HUDEP-2 (cell line): ENCODE measurements at regions not wholly inside any gene's neighbourhood (a gene's known extent, or its start where the extent isn't known, plus 50 kb on each side); places are given as distances from the start of the nearest gene placed in this dataset.

Experiments
- DNase-seq, 76 experiments: peaks; one replicate each; lab custom pipeline; 2025; ENCODE audit not compliant: unreplicated experiment in 76 of 76; lab: John Stamatoyannopoulos, UW

DNA sequence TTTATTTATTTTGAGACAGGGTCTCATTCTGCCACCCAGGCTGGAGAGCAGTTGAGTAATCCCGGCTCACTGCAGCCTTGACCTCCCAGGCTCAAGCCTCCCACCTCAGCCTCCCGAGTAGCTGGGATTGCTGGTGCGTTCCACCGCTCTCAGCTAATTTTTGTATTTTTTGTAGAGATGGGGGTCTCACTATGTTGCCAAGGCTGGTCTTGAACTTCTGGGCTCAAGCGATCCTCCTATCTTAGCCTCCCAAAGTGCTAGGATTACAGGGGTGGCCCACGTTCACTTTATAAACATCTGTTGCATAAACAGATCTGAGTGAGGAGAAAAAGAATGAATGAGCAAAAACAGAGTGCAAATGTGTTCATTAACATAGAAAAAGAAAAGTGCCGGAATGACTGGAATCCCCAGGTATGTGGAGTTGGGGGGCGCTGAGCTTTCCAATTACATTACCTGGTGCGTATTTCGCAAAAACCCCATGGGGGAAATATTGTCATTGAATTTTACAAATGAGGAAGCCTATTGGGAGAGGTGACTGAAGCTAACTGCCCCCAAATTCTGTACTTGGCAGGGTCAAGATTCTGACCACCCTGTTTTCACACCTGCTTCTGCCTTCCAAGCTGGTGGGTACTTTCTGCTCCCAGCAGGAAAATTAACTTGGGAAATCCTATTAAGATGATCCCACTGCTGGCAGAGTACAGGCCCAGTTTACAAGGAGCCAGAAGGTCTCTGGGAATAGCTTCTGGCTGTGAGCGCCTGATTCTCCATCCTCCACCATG is 207.7 kb upstream of the JARID2 start:
- DNase-seq, result no peak

DNA sequence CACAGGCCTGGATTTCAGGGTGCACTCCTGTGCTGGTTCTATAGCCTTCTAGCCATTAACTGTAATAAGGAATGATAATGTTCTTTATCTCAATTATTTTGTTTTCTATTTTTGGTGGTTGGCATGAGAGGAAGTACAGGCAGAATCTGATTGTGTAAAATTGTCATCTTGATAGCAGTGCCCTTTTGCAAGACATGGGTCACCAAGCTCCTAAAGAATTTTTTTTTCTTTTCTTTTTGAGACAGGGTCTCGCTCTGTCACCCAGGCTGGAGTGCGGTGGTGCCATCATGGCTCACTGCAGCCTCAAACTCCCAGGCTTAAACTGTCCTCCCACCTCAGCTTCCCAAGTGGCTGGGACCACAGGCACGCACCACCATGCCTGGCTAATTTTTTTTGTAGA is 206.7 kb upstream of the JARID2 start:
- DNase-seq, result no peak

DNA sequence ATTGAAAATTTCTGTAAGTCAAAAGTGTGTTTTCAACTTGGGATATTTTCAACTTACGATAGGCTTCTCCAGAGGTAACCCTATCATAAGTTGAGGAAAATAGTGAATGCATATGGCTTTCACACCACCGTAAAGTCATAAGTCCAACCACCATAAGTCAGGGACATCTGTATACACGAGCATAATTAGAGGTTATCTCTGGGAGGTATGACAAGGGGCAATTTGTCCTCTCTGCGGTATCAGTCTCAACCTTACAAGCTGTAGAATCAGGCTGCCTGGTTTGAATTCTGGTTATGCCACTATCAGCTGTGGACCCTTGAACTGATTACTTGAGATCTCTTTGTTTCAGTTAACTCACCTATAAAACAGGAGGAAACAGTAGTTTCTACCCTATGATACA is 202.9 kb upstream of the JARID2 start:
- DNase-seq, result no peak

DNA sequence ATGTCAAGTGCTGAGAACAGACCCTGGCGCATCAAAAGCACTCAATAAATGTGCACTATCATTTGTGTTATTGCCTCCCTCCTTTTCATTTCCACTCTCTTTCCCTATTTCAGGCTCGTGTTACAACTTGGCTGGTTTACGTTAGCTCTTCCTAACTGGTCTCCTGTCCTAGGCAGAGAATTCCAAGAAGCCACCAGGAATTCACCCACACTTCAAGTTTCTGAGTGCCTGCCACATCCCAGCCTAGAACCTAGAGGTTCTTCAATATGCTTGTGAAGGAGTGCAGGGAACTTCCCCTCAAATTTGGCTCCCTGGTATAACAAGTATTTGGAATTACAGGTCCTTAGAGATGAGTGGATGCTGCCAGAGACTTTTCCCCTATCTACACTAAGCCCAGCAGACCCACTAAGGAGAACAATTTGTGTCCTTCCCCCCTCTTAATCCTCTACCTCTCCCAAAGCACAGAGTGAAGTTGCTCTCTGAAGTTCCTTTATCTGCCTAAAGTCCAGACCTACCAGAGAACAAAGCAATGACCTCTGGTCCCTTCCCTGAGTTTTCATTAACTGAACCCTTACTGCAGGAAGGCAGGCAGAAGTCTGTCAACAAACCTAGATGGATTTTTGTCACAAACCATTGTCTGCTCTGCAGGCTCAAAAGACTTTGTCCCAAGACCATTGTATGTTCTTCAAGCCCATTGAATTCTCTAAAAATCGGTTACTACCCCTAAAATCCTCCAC is 201.6 kb upstream of the JARID2 start:
- DNase-seq, result no peak

DNA sequence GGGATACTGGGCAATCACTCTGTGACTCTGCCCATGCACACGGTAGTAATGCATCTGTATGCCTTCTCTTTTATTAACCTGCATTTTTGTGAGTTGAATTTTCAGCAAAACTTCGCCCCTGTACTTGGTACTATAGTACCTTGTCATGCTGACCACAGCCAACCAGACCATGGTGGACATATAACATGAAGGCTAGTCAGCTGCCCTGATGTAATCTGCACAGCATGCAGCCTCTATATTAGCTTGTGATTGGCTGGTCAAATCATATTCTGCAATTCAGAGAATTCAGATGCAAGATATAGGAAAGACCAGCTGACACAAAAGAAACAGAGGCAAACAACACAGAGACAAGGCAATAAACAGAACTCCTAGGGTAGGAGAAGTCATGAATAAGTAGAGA is 200.9 kb upstream of the JARID2 start:
- no peak for DNase-seq

DNA sequence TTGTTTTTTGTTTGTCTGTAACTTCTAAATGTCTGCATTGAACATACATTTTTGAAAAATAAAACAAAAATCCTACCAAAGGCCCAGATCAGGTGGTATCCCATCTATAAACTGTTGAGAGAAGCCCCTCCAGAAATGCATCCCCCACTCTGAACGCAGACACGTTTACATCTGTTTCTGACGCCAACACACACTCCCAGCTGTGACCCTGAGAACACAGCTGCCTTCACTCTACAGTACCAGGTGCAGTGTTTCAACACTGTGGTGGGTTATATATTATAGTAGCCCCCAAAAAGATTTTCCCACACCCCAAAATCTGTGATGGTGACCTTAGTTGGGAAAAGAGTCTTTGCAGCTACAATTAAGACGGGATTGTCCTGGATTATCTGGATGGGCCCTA is 199.1 kb upstream of the JARID2 start:
- DNase-seq, result no peak

DNA sequence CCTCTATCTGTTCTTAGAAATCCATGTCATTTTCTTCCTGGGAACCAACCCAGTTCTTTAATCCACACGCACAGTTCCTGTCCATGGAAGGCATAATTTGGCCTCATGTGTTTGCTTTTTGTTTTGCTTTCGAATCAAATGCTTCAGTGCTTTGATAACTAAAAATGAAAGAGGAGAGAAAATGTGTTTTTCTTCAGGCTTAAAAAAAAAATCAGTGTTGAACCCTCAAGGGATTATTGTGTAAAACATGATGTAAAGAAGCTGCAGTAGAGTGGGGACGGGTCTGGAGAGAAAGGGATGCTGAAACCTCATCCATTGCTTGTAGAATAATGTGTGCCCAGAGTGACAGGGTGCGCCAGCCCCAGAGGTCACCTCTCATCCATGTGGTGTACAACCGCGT is 197.5 kb upstream of the JARID2 start:
- no peak for DNase-seq

DNA sequence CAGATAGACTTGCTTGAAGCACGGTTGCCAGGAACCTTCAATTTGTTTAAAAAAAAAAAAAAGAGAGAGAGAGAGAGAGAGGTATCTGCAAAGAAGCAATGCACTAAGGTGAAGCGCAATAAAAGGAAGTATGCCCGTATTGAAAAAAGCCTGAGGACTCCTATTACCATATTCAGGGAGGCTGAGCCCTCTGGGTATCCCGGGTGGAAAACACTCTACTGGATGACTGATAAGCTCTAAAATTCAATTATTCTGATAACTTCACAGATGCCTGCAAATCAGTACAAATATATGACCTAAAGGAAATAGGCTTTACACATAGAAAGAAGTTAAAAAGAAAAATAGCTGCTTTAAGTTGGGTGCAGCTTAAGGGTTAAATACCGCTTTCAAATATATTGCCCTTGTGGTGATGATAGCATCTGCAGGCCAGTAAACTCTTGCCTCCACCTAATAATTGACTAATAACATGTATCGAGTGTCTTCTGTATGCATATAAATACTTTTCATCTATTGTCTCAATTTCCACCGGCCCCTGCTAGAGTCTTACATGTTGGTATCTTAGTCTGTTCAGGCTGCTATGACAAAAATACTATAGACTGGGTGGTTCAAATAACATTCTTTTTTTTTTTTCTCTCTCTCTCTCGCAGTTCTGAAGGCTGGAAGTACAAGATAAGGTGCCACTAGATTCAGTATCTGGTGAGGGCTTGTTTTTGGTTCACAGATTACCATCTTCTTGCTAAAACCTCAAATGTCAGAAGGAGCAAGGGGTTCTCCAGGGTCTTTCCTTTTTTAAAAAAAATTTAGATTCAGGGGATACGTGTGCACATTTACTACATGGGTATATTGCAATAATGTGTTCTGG is 187.4 kb upstream of the JARID2 start:
- peak in 22 of 76 experiments; percentile 14 to 74 (median 42) for DNase-seq

DNA sequence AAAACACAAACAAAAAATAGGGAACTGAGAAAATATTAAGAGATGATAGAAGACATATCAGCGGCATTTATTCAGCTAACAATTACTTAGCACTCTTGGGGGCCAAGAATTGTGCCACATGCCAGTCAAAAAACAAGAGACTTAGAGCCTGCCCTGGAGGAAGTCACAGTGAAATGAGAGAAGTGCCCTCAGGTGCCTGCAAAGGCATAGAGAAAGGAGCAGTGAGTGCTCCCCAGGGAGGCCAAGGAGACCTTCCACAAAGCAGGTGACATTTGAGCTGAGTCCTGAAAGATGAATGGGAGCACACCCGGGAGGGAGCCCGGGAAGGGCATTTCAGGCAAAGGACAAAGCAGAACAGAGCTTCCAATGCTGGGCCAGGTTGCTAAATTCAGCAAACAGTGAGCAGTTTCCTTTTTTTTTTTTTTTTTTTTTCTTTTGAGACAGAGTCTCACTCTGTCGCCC is 184.7 kb upstream of the JARID2 start:
- DNase-seq, result no peak

DNA sequence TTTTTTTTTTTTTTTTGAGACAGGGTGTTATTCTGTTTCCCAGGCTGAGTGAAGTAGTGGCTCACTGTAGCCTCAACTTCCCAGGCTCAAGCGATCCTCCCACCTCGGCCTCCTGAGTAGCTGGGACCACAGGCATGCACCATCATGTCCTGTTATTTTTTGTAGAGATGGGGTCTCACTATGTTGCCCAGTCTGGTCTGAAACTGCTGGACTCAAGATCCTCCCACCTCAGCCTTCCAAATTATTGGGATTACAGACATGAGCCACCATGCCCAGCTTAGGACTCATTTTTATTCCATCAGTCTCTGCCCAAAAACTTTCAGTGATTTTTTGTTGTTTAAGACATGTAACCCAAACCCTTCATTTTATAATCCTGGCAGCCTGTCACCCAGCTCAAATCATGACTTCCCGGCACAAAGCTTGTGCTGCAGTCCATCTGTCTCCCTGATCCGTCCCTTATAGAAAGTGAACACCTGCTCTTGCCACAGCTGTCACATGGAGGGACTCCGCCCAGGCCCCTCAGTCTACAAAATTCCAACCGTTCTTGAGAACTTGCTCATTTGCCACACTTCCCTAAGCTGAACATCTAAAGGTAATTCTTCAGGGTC is 183.9 kb upstream of the JARID2 start:
- no peak for DNase-seq

DNA sequence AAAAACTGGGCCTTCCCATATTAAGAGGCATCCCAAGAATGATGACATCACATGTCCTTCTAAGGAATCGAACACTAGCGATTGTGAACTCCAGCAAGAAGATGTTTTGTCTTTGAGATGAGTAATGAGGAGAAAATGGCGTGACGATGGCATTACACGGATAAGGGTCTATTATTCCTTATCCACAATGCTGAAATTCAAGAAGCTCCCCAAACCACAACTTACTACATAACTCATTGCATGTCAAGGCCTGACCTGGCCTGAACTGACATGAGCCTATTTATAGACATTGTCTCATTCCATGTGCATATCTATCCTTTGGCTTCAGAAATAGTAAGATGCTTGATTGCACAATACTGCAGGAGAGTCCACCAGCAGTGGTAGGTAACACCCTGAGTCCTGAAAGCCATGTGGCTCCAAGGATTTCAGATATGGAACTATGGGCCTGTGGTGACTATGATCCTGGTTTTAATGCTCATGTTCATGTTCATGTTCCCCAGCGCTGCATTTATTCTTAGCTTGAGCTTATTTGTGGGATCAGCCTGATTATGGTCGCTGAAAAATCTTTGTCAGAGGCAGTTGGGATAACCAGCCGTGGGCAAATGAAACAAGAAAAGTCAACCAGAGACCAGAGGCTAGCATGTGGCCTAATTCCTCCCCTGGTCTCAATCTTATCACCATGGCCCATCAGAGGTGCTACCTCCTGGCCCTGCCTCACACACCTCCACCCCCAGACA is 183.2 kb upstream of the JARID2 start:
- peak in 2 of 76 experiments; percentile 26 to 42 for DNase-seq

DNA sequence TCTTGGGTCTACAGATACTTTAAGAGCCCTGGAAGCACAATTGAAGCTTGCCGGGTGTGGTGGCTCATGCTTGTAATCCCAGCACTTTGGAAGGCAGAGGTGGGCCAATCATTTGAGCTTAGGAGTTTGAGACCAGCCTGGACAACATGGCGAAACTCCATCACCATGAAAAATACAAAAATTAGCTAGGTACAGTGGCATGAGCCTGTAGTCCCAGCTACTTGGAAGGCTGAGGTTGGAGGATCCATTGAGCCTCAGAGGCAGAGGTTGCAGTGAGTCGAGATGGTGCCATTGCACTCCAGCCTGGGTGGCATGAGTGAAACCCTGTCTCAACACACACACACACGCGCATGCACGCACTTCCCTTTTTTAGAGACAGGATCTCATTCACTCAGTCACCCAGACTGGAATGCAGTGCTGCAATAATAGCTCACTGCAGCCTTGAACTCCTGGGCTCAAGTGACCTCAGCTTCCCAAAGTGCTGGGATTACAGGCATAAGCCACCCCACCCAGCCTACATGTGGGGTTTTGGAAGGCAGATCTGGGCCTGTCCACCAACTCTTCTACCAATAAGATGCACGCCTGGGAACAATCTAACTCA is 182.5 kb upstream of the JARID2 start:
- peak in 10 of 76 experiments; percentile 13 to 39 (median 27) for DNase-seq

DNA sequence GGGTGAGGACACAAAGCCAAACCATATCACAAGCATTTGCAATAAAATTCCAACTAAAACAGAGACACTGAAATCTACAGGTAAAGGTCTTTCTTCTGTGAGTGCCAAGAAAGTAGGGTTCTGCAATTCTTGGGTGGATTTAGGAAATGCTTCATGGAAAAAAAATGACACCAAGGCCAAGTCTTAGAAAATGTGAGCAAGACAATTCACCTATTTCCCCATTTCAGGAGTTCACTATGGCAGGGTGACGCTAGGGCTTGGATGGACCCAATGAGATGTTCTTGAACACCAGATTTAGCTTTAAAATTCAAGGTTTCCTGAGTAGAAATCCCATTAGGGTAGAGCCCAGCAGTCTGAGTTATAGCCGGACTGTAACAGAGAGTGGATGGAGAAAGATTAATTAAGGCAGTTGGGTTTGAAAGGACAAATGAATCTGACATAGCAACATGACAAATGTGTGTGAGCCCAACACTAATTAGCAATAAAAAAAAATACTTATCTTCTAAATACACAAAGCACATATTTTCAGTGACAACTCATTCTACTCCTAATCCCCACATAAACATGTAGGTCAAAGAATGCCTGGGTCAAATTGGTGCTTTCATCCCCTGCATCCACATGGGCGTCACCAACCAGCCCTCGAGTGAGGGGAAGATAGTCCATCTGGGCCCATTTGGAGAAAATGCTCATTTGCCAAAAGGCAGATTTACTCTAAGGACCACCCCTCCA is 180.4 kb upstream of the JARID2 start:
- no peak for DNase-seq

DNA sequence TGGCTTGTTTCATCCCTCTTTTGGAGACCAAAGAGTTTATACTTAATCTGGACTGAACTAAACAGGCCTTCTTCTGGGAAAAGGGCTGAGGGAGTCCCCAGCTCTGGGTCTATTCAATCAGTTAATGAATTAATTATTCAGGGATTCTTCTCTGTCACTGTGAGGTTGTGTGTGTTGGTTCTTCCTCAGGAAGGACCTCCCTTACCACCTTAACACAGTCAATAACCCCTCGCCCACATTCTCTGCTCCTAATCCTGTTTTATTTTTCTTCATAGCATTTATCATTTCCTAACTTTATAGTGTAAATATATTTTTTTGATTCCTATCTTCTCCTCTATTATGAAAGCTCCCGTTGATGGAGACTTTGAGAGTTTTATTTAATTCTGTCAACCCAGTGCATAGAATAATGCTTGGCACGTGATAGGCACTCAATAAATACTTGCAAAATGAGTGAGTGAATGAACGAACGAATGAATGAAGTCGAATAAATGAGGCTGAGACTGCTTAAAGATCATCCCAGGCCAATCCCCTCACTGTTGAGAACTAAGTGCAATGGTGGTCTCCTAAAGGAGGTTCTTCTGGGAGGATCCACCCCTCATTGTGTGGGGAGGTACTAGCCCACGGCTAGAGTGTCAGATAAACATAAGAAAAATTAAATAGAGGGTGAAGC is 179.6 kb upstream of the JARID2 start:
- DNase-seq, result no peak

DNA sequence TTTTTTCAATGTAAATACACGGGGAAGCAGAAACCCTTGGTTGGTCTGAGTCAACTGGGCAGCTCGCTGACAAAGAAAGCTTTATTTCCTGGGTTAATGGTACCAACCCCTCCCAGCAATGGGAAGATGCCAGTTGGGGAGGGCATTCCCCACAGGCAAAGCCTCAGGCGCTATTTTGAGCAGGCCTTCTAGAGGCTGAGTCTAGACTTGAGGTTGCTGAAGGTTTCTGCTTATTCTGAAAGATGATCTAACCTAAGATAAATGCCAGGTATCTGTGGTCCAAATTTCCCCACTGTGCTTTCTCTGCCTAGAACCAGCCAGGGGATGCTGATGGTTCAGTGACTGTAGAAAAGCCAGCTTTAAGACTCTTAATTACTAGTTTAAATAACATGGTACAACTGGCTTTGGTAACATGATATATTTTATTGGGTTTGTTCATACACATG is 172.5 kb upstream of the JARID2 start:
- DNase-seq, result no peak

DNA sequence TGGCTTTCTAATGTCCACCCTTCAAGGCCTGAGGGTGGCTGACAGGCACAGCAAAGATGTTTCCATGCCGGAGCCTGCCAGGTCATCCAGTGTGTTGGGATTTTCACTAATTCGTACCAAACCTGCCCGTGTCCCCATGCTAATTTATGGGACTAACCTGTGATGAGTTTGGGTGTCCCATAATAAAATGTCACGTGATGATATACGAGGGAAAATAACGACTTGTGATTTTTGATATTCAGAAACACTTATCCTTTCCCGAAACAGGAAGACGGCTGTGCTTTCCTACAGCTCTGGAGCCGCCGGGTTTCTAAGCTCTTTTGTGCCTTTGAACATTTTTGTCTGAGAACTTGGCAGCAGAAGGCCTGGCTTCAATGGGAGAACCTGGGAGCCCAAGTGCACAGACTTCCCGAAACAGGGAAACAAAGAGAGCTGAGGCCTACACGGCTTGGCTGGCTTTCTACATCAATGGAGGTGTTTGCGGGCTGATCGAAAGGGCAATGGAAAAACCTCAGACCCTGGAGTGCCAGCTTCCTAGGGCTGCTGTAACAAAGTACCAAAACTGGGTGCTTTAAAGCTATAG is 171.9 kb upstream of the JARID2 start:
- DNase-seq, result no peak

DNA sequence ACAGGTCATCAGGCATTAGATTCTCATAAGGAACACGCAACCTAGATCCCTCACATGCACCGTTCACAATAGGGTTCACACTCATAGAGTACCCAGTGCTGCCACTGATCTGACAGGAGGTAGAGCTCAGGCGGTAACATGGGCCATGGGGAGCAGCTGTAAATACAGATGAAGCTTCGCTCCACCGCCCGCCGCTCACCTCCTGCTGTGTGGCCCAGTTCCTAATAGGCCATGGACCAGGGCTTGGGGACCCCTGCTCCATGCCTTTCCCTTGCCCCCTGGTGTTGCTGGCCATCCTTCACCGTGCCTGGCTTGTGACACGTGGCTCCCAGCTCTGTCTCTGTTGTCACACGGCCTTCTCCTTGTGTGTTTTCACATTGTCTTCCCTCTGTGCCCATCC is 171.1 kb upstream of the JARID2 start:
- DNase-seq, result no peak

DNA sequence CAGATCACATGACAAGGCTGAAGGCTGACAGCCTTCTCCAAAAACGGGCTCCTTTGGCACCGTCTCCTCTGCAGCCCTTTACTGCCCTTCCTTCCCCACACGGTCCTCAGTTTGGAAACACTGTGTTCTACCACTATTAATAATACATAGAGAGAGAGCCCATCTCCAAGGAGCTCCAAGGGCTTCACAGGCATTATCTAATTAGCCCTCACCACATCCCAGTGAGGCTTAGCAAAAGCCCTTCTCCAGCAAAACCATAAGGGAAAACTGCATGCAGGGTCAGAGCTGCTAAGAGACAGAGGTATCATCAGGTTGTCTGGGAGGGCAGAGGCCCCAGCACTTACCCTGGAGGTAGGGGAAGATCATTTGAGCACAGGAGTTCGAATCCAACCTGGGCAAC is 169.3 kb upstream of the JARID2 start:
- DNase-seq, result no peak
